Head of caudate nucleus (tissue), 42 donors: ENCODE measurements at regions not wholly inside any gene's neighbourhood (a gene's known extent, or its start where the extent isn't known, plus 50 kb on each side); places are given as distances from the start of the nearest gene placed in this dataset.
A peak's percentile ranks its signal among the peaks of the same experiment; 100 is the strongest.

Experiments used
- DNase-seq, 42 donors: peaks; one replicate each; pipeline versions ENCODE4 v3.0.0 to v3.0.0-alpha.2; 2020 to 2021; ENCODE audit warnings: mixed read lengths in 7 of 42
- intact Hi-C: fragments of 100-400 bp; cut with DNase I; formaldehyde crosslinking; loops from one replicate; pipeline ENCODE4 v1.15.0; 2022

DNA sequence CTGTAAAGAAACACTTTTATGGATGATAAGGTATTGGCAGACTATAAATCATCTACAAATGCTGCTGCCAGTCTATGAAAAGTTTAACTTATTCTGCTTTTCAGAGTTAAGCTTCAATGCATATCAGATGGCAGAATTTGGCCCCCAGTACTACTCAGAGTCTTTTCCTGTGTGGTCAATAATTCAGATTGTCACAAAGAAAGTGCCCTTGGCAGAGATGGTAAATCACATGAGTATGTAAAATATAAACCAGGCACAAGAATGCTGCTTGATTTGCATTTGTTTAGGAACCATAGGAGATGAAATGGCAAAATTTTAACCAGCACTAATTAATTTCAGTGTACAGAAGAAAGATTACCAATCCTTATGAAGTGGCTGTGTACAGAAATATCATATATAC is 818.3 kb upstream of the POT1 start:
- no peak for DNase-seq
- intact Hi-C loops: no loop called here

DNA sequence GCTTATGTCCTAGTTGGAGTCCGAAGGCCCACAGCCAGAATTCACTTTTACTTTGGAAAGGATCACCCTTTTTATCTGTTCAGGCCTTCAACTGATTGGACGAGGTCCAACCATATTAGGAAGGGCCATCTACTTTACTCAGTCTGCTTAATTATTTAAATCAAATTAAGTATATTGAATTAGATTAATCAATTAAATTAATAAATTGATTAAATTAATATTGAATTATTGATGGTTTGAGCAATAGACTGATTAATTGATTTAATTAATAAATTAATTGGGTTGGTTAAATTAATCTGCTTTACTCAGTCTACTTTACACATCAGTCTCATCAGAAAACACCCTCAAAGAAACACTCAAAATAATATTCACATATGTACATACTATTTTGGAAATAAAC is 816.9 kb upstream of the POT1 start:
- no peak for DNase-seq
- intact Hi-C loops: no loop called here

DNA sequence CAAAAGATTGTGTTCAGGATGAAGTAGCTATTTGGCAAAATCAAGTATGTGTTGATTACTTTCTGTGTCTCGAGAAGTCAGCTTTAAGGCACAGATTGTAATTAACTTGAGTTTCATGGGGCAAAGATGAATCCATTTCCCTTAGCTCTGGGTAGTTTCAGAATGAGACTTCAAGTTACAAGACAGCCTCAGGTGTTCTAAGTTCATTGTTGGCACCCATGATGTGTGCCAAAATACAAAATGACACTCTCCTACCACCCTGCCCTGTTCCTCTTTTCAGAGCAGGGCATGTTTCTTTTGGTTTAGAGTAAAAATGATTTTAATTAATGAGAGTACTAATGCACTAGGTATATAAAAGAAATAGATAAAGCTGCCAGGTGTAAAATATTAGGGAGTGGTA is 797.6 kb upstream of the POT1 start:
- no peak for DNase-seq
- intact Hi-C loops: no loop called here

DNA sequence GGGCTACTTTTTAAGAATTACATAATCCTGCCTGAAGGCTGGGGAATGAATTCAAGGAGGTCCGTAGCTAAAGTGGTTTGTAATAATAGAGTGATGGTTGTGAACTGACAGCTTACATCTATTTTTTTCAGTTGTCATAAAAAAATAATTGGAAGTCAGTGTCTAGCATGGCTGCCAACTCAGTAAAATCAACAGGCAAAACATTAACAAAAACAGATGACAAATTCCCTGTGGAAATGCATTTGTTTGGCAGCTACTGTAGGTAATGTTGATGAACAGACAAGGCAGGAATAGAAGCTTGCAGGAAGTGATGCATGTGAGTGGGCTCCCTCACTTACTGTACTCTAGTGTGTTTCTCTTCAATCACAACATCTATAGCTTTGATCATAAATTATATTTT is 766.0 kb upstream of the POT1 start:
- intact Hi-C loops: no loop called here
- DNase-seq: no peak

DNA sequence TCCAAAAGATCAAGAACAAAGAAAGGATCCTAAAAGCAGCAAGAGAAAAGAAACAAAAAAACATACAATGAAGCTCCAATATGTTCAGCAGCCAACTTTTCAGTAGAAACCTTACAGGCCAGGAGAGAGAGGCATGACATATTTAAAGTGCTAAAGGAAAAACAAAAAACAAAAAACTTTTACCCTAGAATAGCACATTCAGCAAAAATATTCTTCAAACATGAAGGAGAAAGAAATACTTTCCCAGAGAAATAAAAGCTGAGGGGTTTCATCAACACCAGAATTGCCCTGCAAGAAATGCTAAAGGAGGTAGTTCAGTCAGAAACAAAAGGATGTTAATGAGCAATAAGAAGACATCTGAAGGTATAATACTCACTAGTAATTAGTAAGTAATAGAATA is 753.5 kb upstream of the POT1 start:
- intact Hi-C loops: no loop called here
- no peak for DNase-seq

DNA sequence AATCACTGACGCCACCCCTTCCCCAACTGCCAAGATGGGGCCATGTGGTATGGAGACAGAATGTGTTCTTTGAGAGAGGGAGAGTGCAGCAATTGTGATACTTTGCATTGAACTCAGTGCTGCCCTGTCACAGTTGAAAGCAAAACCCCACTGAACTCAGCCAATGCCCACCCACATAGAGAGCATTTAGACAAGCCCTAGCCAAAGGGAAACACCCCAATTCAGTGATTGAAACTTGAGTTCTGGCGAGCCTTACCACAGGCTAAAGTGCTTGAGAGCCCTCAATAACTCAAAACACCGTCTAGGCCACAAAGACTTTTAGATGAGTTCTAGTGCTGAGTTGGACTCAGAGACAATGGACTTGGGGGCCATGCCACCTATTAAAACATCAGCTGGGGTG is 751.9 kb upstream of the POT1 start:
- no peak for DNase-seq
- intact Hi-C loops: no loop called here

DNA sequence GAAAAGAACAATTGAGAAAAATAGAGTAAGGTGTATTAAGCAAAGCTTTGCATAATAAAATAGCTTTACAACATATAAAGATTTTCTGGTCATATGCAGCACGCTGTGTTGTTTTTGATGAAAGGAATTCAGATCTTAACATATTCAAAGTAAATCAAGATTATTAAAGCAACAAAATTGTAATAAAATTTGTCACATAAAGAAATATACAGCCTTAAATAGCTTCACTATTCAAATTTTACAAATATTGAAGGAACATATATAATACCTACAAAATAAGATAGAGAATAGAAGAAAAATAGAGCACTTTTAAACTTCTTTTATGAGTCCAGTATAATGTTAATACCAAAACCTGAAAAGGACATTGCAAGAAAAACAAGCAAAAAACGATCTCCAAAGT is 749.1 kb upstream of the POT1 start:
- intact Hi-C loops: no loop called here
- DNase-seq: no peak

DNA sequence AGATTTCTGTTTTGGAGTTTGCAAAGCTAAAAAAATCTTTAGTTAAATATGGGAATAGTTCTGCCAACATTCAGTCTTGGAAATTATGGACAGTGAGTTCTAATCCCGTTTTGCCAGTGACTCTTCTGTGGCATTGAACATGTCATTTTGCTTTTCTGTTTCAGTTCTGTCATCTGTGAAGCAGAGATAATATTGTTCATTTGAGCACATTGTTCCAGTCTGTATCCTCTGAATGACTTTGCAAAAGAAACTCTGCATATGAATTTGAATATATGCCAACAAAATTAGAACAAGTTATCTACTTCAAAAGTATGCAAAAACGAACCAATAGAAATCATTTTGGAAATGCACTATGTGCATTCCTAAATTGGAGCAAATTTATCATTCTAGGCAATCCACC is 746.0 kb upstream of the POT1 start:
- no peak for DNase-seq
- intact Hi-C loops: no loop called here

DNA sequence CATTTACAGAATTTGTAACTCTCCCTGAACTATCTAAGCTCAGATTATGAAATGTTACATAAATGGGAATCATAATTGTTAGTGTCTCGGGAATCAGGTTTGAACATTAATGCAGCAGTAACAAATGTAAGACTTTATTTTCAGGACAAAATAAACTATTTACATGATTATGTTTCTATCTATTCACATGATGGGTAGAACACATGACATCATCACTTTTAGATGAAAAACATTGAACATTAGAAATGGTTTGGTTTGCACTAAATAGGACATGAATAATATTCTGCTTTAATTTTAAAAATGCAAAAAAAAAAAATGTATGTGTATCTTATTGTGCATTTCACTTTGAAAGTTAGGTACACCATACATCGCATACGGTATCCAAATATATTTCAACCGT is 745.5 kb upstream of the POT1 start:
- DNase-seq: no peak
- intact Hi-C loops: no loop called here

DNA sequence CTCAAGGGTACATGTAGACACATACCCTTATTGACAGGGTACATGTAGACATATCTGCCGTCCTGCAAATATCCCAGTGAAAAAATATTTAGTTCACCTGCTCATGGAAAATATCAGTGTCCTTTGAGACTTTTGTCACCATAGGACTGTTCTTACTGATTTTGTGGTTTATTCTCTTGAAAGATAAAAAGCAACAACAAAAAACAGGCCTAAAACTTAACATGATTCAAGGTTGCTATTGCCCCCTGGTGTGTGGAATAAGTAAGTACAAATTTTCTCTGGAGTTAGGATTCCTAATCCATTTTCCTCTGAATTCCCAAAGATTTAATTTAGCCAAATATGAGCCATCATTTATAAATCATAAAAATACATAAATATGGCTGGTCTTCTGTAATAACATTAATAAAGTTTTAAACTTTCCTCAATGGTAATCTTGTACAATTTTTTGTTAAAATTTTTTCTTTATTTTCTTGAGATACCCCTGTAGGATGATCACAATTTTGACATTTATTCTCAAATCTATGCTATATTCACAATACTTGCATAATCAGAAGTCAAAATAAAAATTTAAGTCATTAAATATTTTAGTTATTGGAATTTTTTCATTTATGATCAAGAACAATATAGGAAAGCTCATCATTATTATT is 741.4 kb upstream of the POT1 start:
- intact Hi-C loops: no loop called here
- peak in 1 of 42 donors; percentile 6 for DNase-seq

DNA sequence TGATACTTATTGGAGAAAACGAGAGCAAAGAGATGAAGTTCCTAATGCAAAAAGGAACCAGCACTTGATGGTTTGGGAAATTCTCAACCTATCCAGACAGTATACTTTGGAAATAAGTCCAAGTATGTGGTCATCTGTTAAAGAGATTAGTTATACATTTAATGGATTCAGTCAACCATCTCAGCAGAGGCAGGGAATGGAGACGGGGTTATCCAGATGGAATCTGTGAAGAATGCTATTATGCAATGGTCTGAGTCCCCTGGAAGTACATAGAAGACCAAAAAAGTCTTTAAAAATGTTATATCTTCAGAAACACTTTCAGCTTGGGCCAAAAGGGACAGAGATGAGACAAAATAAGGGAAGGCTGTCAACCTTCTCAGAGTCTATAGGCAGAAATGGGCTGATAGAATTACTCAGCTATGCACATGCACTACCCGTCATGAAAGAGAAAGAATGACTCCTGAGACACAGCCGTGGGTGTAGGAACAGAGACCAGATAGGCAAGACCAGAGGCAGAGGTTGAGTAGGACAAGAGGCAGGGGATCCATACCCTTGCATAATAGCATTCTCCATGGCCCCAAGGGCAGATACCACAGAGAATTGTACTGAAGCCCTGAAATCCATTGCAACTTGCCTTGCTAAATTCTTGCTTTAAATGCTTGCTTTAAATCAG is 738.8 kb upstream of the POT1 start:
- DNase-seq: no peak
- intact Hi-C loops: loop anchor here (10.0 kb wide), 1 partner anchor 614 kb away; no protein-coding TSS in a partner anchor

DNA sequence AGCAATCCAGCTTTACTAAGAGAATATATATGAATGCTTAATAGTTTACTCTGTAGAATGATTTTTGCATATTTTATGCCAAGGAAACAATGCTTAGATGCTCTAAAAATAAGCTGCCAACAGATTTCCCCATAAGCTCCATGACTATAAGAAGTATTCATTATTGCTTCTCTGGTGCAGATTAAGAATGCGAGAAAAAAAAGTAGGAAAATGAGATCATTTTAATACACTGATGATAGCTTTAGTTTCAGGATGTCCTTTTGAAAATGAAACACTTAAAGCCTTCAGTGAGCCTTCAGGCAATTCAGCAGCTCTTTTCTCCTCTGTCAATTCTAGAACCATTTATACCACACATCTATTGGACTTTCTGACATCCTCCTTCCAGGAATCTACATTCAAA is 735.0 kb upstream of the POT1 start:
- intact Hi-C loops: loop anchor here (10.0 kb wide), 1 partner anchor 610 kb away; no protein-coding TSS in a partner anchor
- DNase-seq: no peak

DNA sequence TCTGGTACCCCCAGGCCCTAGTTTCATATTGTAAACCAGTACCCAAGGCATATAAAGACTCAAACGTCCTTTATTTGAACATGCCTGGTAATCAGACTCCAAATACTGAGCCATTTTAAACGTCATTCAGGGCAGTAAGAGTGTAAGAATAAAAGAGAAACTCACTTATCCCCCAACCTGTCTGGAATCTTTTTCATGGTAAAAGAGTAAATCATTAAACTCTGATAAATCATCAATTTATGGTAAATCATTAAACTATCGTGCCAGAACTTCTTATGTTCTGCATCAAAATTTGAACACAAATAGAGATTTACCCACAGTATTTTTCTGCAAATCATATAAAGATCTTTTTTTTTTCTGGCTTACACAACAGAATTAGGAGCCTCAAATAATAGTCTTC is 734.3 kb upstream of the POT1 start:
- no peak for DNase-seq
- intact Hi-C loops: loop anchor here (10.0 kb wide), 1 partner anchor 609 kb away; no protein-coding TSS in a partner anchor

DNA sequence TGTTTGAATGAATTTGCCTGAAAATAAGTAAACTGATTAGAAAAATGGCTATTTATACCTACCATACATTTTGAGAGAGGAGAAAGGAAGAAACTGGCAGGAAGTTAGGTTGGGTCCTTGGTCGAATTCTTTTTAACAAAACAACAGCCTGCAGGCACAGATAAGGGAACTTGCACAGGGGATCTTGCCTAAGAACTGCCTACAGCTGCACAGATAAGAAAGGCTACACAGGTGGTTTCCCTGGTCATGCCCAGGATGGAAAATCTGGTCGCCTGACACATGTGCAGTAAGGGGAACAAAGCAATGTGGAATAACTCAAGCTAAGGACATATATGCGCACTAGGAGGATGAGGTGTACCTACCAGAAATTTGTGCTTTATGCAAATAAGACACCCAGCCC is 732.1 kb upstream of the POT1 start:
- no peak for DNase-seq
- intact Hi-C loops: loop anchor here (10.0 kb wide), 1 partner anchor 607 kb away; no protein-coding TSS in a partner anchor

DNA sequence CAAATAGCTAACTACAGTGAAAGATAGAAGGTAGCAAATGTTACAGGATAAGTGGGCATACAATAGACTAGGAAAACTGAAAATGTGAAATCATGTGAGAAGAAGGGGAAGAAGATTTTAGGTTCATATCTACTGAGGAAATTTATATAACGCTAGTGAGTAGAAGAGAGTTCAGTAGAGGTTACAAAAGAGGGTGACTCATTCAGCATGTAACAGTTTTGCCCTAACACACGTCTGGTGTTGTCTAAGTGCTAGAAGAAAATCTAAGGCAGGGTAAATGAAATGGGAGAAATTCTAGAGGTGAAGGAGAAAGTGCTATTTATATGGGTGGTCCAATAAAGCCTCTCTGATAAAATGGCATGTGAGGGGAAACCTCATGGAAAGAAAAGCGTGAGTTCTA is 731.4 kb upstream of the POT1 start:
- intact Hi-C loops: loop anchor here (10.0 kb wide), 1 partner anchor 606 kb away; no protein-coding TSS in a partner anchor

DNA sequence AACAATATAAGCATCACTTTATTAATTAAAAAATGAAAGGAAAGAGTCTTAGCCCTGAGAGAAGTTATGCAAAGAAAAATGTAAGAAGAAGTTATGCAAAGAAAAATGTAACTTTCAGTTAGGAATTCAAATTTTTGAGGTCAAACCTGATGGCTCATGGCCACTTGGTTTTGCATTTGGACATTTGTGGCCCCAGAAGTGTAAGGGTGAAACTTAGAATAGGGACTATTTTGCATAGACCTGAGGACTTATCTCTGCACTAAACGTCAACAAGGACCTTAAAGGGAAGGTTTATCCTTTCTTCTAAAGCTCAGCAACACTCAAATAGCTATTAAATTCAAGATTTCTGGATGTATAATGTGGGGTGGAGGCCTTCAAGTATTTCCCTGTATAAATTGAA is 724.5 kb upstream of the POT1 start:
- DNase-seq: no peak
- intact Hi-C loops: no loop called here

More for the DNA sequence above, 731.4 kb upstream of the POT1 start:
- DNase-seq: no peak

DNA sequence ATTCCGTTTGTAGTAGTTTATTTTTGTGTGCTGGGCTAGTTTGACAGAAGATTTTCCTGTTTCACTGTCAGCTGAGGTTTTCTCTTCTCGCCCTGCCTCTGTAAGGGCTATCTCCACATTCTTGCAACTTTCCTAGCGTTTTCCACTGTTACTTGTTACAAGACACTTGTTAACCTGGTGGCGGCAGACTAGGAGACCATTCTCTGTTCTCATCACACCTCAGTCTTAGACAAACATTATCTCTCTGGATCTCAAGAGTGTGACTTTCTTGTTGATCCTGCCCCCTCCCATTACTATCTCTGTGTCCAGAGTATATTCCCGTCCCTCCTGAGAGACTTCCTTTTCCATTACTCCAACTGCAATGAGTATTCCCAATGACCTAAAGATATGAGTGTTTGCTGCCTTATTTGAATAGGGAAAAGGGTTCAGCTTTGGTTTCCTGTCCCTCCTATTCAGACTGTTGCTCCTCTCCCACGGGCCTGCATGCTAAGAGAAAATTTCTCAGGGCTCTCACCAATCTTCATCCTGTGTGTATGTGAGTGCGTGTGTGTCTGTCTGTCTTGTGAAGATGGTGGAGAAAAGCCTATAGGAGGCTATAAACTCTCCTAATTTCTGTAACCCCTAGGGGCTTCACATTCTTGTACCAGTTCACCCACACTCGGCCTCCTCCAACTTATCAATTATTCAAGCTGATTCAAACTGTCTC is 722.4 kb upstream of the POT1 start:
- no peak for DNase-seq
- intact Hi-C loops: no loop called here

DNA sequence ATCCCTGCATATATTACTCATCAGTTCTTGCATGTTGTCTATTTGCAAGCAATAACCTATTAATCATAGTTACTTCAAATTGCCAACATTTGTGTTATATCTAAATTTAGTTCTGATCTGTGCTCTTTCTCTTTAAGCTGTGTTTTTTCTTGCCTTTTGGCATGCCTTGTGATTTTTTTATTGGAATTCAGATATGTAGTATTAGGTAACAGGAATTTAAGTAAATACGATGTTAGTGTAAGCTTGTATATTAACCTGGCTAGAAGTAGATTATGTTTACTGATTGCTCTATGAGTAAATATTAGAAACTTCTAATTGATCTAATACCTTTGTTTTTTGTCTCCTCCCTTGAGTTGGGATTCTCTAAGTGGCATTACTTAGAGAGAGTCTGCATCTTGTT is 718.9 kb upstream of the POT1 start:
- intact Hi-C loops: no loop called here
- no peak for DNase-seq

DNA sequence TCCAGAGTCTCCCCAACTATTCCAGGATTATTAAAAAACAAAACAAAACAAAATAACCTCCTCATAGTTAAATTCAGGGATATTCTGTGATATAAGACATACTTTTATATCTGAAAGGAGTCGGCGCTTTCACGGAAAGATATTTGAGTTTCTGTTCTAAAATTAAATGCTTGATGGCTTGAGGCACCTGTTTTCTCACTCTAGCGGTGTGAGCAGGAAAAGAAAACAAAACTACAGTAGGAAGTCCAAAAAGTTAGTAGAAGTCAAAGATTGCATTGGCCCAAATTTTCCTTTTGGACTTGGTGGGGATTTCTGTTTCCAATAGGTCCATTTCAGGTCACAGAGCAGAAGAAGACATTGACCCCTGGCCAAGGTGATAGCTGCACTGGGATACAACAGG is 716.1 kb upstream of the POT1 start:
- no peak for DNase-seq
- intact Hi-C loops: no loop called here

DNA sequence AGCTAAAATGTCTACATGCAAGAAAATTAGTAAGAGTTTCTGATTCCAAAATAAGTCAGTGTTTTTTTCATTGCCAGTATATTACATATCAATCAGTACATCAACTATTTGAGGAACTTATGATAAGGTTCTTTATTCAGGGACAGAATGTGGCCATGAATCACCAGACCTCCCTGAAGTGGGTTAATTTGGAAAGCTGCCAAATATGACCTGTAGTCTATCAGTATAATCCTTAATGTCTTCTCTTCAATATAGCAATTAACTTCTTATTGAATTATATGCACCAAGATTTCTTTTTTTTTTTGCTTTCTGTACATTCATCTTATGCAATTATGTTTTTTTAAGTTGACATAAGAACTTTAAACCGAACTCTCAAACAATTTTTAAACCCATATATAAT is 714.5 kb upstream of the POT1 start:
- DNase-seq: no peak
- intact Hi-C loops: no loop called here

DNA sequence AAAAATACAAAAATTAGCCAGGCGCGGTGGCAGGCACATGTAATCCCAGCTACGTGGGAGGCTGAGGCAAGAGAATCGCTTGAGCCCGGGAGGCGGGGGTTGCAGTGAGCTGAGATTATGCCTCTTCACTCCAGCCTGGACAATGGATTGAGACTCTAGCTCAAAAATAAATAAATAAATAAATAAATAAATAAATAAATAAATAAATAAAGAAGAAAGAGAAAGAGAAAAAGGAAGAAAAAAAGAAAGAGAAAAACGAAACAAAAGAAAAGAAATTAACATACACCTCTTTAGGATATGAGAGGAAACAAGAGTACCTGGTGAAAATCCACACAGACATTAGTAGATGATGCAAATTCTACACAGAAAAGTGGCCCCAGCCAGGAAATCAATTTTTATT is 713.7 kb upstream of the POT1 start:
- no peak for DNase-seq
- intact Hi-C loops: no loop called here
